Globus pallidus (tissue), 1 donor: ENCODE measurements at regions not wholly inside any gene's neighbourhood (a gene's known extent, or its start where the extent isn't known, plus 50 kb on each side); places are given as distances from the start of the nearest gene placed in this dataset.
"Not testable (repeated sequence)": the region's sequence is repeated elsewhere in the genome, so short reads cannot be mapped to it uniquely, and the experiment has no call there.

Source experiments
- DNase-seq: peaks from one replicate; pipeline ENCODE4 v3.0.0-alpha.2; 2015; ENCODE audit warnings: low spot score

- DNase-seq = no peak
Observed at GRCh38 chr5:34447424-34447823, 208.7 kb upstream of the RAI14 start.

- no peak for DNase-seq
Observed at GRCh38 chr5:34449639-34450038, 206.5 kb upstream of the RAI14 start.

- no peak for DNase-seq
Observed at GRCh38 chr5:34450338-34450737, 205.8 kb upstream of the RAI14 start.

- DNase-seq = no peak
Observed at GRCh38 chr5:34452170-34452828, 203.8 kb upstream of the RAI14 start.

- DNase-seq = no peak
Observed at GRCh38 chr5:34455098-34455497, 201.0 kb upstream of the RAI14 start.

GRCh38 chr5:34459908-34460307 lies 196.2 kb upstream of the RAI14 start:
- DNase-seq = no peak

GRCh38 chr5:34460496-34460895 lies 195.6 kb upstream of the RAI14 start:
- no peak for DNase-seq

- DNase-seq = no peak
Observed at GRCh38 chr5:34464829-34465228, 191.3 kb upstream of the RAI14 start.

- DNase-seq = peak; percentile 58
Observed at GRCh38 chr5:34465301-34465700, 190.8 kb upstream of the RAI14 start.

- not testable (repeated sequence) for DNase-seq
Observed at GRCh38 chr5:34466519-34467388, 189.4 kb upstream of the RAI14 start.

GRCh38 chr5:34467436-34467835 lies 188.7 kb upstream of the RAI14 start:
- no peak for DNase-seq

GRCh38 chr5:34467984-34468383 lies 188.1 kb upstream of the RAI14 start:
- DNase-seq = not testable (repeated sequence)

GRCh38 chr5:34469971-34470370 lies 186.2 kb upstream of the RAI14 start:
- DNase-seq = no peak

GRCh38 chr5:34474573-34475021 lies 181.5 kb upstream of the RAI14 start:
- peak; percentile 74 for DNase-seq

GRCh38 chr5:34475249-34475966 lies 180.7 kb upstream of the RAI14 start:
- no peak for DNase-seq

- no peak for DNase-seq
Observed at GRCh38 chr5:34476941-34477565, 179.1 kb upstream of the RAI14 start.

- no peak for DNase-seq
Observed at GRCh38 chr5:34480810-34481528, 175.2 kb upstream of the RAI14 start.

GRCh38 chr5:34483442-34484033 lies 172.6 kb upstream of the RAI14 start:
- DNase-seq = peak; percentile 83

GRCh38 chr5:34484216-34484920 lies 171.8 kb upstream of the RAI14 start:
- DNase-seq = no peak

- DNase-seq = no peak
Observed at GRCh38 chr5:34485768-34486030, 170.4 kb upstream of the RAI14 start.
